NOMO-1 treated with dmso at 0.1 percent for 144 hours (cell line): ENCODE measurements at regions not wholly inside any gene's neighbourhood (a gene's known extent, or its start where the extent isn't known, plus 50 kb on each side); places are given as distances from the start of the nearest gene placed in this dataset.
"Not testable (repeated sequence)": the region's sequence is repeated elsewhere in the genome, so short reads cannot be mapped to it uniquely, and the experiment has no call there.

Experiments
- DNase-seq: peaks from one replicate; lab custom pipeline; 2025; ENCODE audit not compliant: unreplicated experiment; lab: John Stamatoyannopoulos, UW

- no peak for DNase-seq
Observed at GRCh38 chr10:5268743-5269142, 72.1 kb downstream of the AKR1C4 start.

- no peak for DNase-seq
Observed at GRCh38 chr10:5269791-5270190, 73.2 kb downstream of the AKR1C4 start.

GRCh38 chr10:5271526-5271925, 74.9 kb downstream of the AKR1C4 start:
- no peak for DNase-seq

- DNase-seq, result no peak
Observed at GRCh38 chr10:5272065-5272803, 75.6 kb downstream of the AKR1C4 start.

- no peak for DNase-seq
Observed at GRCh38 chr10:5274795-5275194, 78.2 kb downstream of the AKR1C4 start.

- DNase-seq, result no peak
Observed at GRCh38 chr10:5281356-5281755, 83.4 kb upstream of the UCN3 start.

GRCh38 chr10:5282137-5282536, 82.6 kb upstream of the UCN3 start:
- DNase-seq, result no peak

- peak; percentile 60 for DNase-seq
Observed at GRCh38 chr10:5283305-5284158, 81.2 kb upstream of the UCN3 start.

GRCh38 chr10:5284311-5285057, 80.3 kb upstream of the UCN3 start:
- peak; percentile 87 for DNase-seq

- no peak for DNase-seq
Observed at GRCh38 chr10:5285186-5285585, 79.6 kb upstream of the UCN3 start.

GRCh38 chr10:5288359-5288758, 76.4 kb upstream of the UCN3 start:
- DNase-seq, result no peak

GRCh38 chr10:5289228-5289627, 75.5 kb upstream of the UCN3 start:
- not testable (repeated sequence) for DNase-seq

- peak; percentile 90 for DNase-seq
Observed at GRCh38 chr10:5291501-5292195, 73.1 kb upstream of the UCN3 start.

GRCh38 chr10:5292196-5292735, 72.5 kb upstream of the UCN3 start:
- DNase-seq, result no peak

- DNase-seq, result not testable (repeated sequence)
Observed at GRCh38 chr10:5292970-5293369, 71.8 kb upstream of the UCN3 start.

- DNase-seq, result peak; percentile 31
Observed at GRCh38 chr10:5293691-5294550, 70.8 kb upstream of the UCN3 start.

GRCh38 chr10:5297466-5297865, 67.3 kb upstream of the UCN3 start:
- DNase-seq, result peak; percentile 70

- no peak for DNase-seq
Observed at GRCh38 chr10:5297996-5298395, 66.8 kb upstream of the UCN3 start.

GRCh38 chr10:5299950-5300349, 64.8 kb upstream of the UCN3 start:
- DNase-seq, result no peak

GRCh38 chr10:5303504-5303903, 61.3 kb upstream of the UCN3 start:
- no peak for DNase-seq
